GM18907 (cell line): ENCODE measurements at regions not wholly inside any gene's neighbourhood (a gene's known extent, or its start where the extent isn't known, plus 50 kb on each side); places are given as distances from the start of the nearest gene placed in this dataset.
A peak's percentile ranks its signal among the peaks of the same experiment; 100 is the strongest.

ENCODE experiments used
- ATAC-seq: cut with Tn5 transposase; IDR thresholded peaks from one replicate; pipeline ENCODE4 v1.9.1; 2021; ENCODE audit warnings: mild to moderate bottlenecking, moderate library complexity; ENCODE audit not compliant: unreplicated experiment

DNA sequence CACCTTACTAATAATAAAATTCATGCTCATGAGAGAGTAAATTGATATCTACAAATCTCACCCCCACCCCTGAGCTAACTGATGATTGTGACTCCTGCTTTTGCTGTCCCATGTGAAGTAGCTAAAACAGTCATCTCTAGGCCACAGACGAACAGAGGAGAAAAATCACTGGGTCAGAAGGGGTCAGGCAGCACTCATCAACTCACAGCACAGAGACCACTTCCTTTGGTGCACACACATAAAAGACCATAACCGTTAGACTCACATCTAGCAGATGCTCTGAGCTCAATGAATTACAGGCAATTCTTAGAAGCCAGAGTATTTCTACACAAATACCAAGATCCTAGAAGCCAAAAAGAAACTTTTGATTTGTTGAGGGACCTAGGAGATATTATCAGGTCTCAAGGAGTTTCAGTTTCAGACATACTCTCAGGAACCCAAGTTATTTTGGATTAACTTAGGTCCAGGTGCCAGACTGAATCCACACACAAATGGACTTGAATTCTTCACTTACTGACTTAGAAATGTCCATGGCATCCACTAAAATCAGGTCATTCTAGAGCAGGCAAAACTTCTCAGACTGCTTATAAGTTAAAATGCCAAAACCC lies 65.0 kb upstream of the TES start:
- ATAC-seq = peak; percentile 94

- ATAC-seq = no peak
These were observed 62.2 kb upstream of the TES start for GRCh38 chr7:116148108-116148507.

DNA sequence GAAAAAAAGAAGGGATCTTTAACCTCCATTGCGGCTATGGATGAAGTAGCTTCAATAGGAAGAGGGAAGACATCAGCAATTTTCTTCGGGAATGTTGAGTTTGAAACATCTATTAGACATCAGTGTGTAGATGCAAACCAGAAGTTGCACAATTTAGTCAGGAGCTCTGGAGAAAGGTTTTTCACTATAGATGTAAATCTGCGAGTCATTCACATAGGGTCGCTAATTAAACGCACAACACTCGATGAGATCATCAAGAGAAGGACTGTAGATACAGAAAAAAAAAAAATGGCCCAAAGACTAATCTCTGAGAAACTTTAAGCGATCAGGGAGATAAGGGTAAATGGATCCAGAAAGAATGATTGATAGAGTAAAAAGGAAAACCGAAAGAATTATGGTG lies 61.7 kb upstream of the TES start:
- no peak for ATAC-seq

- ATAC-seq = peak; percentile 92
These were observed 59.8 kb upstream of the TES start for GRCh38 chr7:116150588-116150987.

DNA sequence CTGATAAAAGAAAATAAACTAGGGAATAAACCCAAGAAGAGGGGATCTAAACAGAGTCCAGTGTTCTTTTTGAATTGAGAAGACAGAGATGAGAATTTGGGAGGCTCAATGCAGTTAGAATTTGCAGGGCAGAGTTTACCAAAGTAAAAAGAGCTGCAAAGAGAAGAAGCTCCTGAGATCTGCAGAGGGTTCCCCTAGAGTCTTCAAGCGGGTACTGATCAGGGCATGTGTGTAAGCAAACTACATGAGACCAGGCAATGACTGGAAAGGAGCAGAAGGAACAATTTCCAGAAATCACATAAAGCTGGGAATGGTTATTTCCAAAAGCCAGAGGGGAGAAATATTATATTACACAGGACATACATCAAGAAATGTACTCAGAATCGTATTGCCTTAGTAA lies 58.1 kb upstream of the TES start:
- ATAC-seq = no peak

GRCh38 chr7:116153050-116153449 lies 57.3 kb upstream of the TES start:
- ATAC-seq = no peak

DNA sequence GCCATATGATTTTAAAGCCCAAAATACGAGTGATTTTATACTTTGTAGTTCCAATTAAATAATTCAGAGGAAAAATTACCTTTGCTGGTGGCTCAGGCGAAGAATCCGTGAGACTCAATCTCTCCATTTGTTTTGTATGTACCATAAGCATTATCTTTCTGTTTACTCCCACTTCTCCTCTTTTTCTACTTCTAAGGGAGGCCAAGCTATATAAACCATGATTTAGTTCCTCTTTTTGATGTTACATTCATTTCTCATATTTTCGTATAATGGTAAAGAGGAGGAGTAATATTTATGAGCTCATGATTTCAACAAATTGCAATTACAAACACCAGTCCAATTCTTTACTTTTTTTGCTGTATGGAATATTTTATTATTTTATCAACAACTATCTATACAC lies 50.6 kb upstream of the TES start:
- ATAC-seq = peak; percentile 36
